ENCODE measurements at regions not wholly inside any gene's neighbourhood (a gene's known extent, or its start where the extent isn't known, plus 50 kb on each side); places are given as distances from the start of the nearest gene placed in this dataset.

- TF ChIP-seq, protein P1, sequence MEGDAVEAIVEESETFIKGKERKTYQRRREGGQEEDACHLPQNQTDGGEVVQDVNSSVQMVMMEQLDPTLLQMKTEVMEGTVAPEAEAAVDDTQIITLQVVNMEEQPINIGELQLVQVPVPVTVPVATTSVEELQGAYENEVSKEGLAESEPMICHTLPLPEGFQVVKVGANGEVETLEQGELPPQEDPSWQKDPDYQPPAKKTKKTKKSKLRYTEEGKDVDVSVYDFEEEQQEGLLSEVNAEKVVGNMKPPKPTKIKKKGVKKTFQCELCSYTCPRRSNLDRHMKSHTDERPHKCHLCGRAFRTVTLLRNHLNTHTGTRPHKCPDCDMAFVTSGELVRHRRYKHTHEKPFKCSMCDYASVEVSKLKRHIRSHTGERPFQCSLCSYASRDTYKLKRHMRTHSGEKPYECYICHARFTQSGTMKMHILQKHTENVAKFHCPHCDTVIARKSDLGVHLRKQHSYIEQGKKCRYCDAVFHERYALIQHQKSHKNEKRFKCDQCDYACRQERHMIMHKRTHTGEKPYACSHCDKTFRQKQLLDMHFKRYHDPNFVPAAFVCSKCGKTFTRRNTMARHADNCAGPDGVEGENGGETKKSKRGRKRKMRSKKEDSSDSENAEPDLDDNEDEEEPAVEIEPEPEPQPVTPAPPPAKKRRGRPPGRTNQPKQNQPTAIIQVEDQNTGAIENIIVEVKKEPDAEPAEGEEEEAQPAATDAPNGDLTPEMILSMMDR (IDR thresholded peaks at IDR 0.05; ENCODE audit: insufficient read depth, low read length, poor library complexity, severe bottlenecking) = no peak
- TF ChIP-seq EZH2phosphoT487 (conservative IDR thresholded peaks at IDR 0.05; ENCODE audit: low read length) = no peak
These were observed 105.4 kb downstream of the NCOR2 start for GRCh38 chr12:124461851-124462623.

All from SU-DHL-6 (cell line).